Type B pancreatic cell (in vitro differentiated cells): ENCODE measurements at regions not wholly inside any gene's neighbourhood (a gene's known extent, or its start where the extent isn't known, plus 50 kb on each side); places are given as distances from the start of the nearest gene placed in this dataset.

Experiments
- DNase-seq: peaks from one replicate; pipeline ENCODE4 v3.0.0; 2021; ENCODE audit warnings: mixed read lengths; ENCODE audit not compliant: unreplicated experiment; ENCODE audit errors: extremely low spot score
- H3K27ac Mint-ChIP-seq: 2 replicates; pipeline ENCODE4 v1.8.0; 2021; ENCODE audit warnings: mild to moderate bottlenecking, mixed read lengths
- H3K27me3 Mint-ChIP-seq: 2 replicates; pipeline ENCODE4 v1.8.0; 2021; ENCODE audit warnings: mixed read lengths
- H3K36me3 Mint-ChIP-seq: 2 replicates; pipeline ENCODE4 v1.8.0; 2021; ENCODE audit warnings: mixed read lengths
- H3K4me1 Mint-ChIP-seq: one replicate; pipeline ENCODE4 v1.8.0; 2021; ENCODE audit warnings: mixed read lengths; ENCODE audit not compliant: unreplicated experiment
- H3K4me3 Mint-ChIP-seq: 2 replicates; pipeline ENCODE4 v1.8.0; 2021; ENCODE audit warnings: mild to moderate bottlenecking, mixed read lengths
- H3K9me3 Mint-ChIP-seq: 2 replicates; pipeline ENCODE4 v1.8.0; 2021; ENCODE audit warnings: mixed read lengths
- TF ChIP-seq, protein P1 (sequence below): fragments of 200-600 bp; sonication (generic); conservative IDR thresholded peaks from 2 replicates; pipeline ENCODE4 v1.5.0; 2021; ENCODE audit warnings: antibody characterized with exemption, mild to moderate bottlenecking

DNA sequence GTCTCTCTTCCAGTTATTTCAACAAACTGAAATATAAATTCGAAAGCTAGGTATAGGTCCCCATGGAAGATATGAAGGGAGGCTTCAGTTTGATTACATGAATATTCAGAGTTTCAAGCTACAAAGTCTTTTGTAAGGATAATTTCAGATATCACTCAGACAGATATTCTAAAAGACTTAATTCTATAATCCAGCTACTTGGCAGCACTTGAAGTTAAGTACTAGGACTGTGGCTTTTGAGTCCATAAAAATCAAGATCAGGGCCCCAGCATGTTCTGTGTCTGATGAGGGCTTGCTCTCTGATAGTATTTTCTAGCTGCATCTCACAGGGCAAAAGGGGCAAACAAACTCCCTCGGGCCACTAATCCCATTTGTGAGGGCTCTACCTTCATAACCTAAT is 160.6 kb upstream of the IRS2 start:
- DNase-seq, result no peak
- H3K4me1 Mint-ChIP-seq, result no peaks in the 10 kb centered on the region
- no peak overlapping the region for H3K27ac Mint-ChIP-seq
- H3K4me3 Mint-ChIP-seq, result no peak overlapping the region
- TF ChIP-seq, protein P1, sequence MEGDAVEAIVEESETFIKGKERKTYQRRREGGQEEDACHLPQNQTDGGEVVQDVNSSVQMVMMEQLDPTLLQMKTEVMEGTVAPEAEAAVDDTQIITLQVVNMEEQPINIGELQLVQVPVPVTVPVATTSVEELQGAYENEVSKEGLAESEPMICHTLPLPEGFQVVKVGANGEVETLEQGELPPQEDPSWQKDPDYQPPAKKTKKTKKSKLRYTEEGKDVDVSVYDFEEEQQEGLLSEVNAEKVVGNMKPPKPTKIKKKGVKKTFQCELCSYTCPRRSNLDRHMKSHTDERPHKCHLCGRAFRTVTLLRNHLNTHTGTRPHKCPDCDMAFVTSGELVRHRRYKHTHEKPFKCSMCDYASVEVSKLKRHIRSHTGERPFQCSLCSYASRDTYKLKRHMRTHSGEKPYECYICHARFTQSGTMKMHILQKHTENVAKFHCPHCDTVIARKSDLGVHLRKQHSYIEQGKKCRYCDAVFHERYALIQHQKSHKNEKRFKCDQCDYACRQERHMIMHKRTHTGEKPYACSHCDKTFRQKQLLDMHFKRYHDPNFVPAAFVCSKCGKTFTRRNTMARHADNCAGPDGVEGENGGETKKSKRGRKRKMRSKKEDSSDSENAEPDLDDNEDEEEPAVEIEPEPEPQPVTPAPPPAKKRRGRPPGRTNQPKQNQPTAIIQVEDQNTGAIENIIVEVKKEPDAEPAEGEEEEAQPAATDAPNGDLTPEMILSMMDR, result no peak
- H3K36me3 Mint-ChIP-seq, result no peaks in the 10 kb centered on the region
- peaks cover 12% of the 10 kb centered on the region for H3K27me3 Mint-ChIP-seq
- peaks cover 4% of the 10 kb centered on the region for H3K9me3 Mint-ChIP-seq

DNA sequence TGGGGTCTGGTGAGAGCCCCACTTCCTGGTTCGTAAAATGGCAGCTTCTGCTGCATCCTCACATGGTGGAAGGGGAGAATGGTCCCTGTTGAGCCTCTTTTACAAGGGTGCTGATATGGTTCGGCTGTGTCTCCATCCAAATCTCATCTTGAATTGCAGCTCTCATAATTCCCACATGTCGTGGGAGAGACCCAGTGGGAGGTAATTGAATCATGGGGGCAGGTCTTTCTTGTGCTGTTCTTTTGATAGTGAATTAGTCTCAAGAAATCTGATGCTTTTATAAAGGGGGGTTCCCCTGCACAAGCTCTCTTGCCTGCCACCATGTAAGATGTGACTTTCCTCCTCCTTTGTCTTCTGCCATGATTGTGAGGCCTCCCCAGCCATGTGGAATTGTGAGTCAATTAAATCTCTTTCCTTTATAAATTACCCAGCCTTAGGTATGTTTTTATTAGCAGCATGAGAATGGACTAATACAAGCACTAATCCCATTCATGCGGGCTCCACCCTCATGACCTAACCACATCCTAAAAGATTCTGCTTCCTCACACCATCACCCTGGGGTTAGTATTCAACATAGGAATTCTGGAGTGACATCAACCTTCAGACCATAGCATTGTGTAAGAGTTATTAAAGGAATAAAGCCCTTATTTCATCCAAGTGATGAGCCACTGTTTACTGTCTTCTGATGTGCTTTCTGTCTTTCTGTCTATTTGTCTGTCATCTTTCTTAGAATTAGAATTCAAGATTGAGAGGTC is 159.0 kb upstream of the IRS2 start:
- H3K36me3 Mint-ChIP-seq, result no peaks in the 10 kb centered on the region
- H3K27me3 Mint-ChIP-seq, result peaks cover 12% of the 10 kb centered on the region
- H3K4me3 Mint-ChIP-seq, result no peak overlapping the region
- peaks cover 4% of the 10 kb centered on the region for H3K9me3 Mint-ChIP-seq
- TF ChIP-seq, protein P1, result no peak
- no peaks in the 10 kb centered on the region for H3K4me1 Mint-ChIP-seq
- DNase-seq, result no peak
- no peak overlapping the region for H3K27ac Mint-ChIP-seq

DNA sequence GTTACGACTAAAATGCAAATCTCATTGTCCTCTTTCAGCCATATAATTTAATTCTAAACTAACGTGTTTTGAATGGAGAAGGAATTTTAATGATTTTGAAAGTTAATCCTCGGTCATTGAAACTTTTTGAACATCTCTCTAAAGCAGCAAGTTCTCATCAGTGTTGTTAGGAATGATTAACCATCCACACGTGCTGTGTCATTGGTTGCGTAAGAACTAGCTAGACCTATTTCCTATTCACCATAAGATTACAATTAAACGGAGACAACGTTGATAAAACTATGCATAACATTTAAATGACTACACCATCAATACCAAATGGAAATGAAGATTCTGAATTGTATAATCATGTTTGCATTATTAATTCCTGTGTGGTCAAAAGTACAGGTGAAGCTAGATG is 155.6 kb upstream of the IRS2 start:
- peaks cover 7% of the 10 kb centered on the region for H3K4me1 Mint-ChIP-seq
- H3K27me3 Mint-ChIP-seq, result peaks cover 11% of the 10 kb centered on the region
- H3K9me3 Mint-ChIP-seq, result peaks cover 4% of the 10 kb centered on the region
- no peak overlapping the region for H3K27ac Mint-ChIP-seq
- no peak for DNase-seq
- no peaks in the 10 kb centered on the region for H3K36me3 Mint-ChIP-seq
- no peak overlapping the region for H3K4me3 Mint-ChIP-seq
- TF ChIP-seq, protein P1, result no peak

DNA sequence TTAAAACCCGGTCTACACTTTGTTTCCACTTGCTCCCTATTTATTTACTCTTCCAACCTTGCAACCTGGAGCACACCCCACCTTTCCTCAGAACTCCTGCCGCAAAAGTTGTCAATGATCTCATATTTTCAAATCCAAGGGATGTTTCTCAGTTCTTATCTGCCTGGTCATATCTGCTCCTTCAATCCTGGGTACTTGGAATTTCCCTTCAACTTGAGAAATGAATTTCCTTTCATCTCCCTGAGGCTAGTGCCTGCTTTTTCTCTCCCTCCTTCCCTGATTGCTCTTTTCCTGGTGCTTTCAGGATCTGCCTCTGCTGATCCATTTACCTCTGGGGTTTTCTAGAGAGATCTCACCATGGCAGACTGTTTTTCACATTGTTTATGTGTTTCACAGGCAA is 154.8 kb upstream of the IRS2 start:
- H3K27me3 Mint-ChIP-seq, result peaks cover 7% of the 10 kb centered on the region
- TF ChIP-seq, protein P1, result no peak
- H3K36me3 Mint-ChIP-seq, result no peaks in the 10 kb centered on the region
- H3K9me3 Mint-ChIP-seq, result peaks cover 4% of the 10 kb centered on the region
- H3K27ac Mint-ChIP-seq, result no peak overlapping the region
- H3K4me3 Mint-ChIP-seq, result no peak overlapping the region
- no peak for DNase-seq
- H3K4me1 Mint-ChIP-seq, result peaks cover 7% of the 10 kb centered on the region

DNA sequence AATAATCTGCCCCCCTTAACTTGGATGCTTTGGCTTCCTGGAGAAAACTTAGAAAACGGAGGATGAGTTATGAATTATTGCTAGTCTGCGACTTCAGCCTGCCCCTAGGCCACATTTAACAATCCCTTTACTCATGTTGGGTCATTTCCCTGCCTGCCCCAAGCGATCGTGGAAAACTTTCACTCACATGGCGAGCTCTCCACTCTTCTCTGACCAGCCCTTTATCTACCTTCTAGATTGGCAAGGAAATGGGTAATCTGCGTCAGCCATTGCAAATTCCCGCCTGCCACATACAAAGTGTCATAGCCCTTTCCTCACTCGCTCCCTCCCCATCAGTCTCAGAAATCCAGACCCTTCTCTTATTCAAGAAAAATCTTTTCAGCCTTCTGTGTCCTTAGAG is 154.3 kb upstream of the IRS2 start:
- no peak overlapping the region for H3K27ac Mint-ChIP-seq
- H3K27me3 Mint-ChIP-seq, result peaks cover 5% of the 10 kb centered on the region
- H3K9me3 Mint-ChIP-seq, result peaks cover 3% of the 10 kb centered on the region
- no peaks in the 10 kb centered on the region for H3K36me3 Mint-ChIP-seq
- TF ChIP-seq, protein P1, result no peak
- H3K4me3 Mint-ChIP-seq, result no peak overlapping the region
- no peak for DNase-seq
- peaks cover 7% of the 10 kb centered on the region for H3K4me1 Mint-ChIP-seq
